GM12891 (cell line): ENCODE measurements at regions not wholly inside any gene's neighbourhood (a gene's known extent, or its start where the extent isn't known, plus 50 kb on each side); places are given as distances from the start of the nearest gene placed in this dataset.

Experiments used
- POLR2A ChIP-seq: IDR thresholded peaks from 2 replicates; pipeline ENCODE4 v1.6.1; 2011; ENCODE audit warnings: low read depth, low read length, control low read depth
- POLR2AphosphoS5 ChIP-seq: IDR thresholded peaks from 2 replicates; pipeline ENCODE4 v1.6.1; 2011; ENCODE audit warnings: low read depth, low read length, control low read depth
- POU2F2 ChIP-seq: IDR thresholded peaks from 2 replicates; pipeline ENCODE4 v1.6.1; 2011; ENCODE audit warnings: low read depth, mild to moderate bottlenecking, control low read depth, low read length, moderate library complexity
- SPI1 ChIP-seq: IDR thresholded peaks from 2 replicates; pipeline ENCODE4 v1.6.1; 2011; ENCODE audit warnings: low read depth, low read length, control low read depth
- TAF1 ChIP-seq: IDR thresholded peaks from 2 replicates; pipeline ENCODE4 v1.6.1; 2011; ENCODE audit warnings: low read depth, low read length, control low read depth

DNA sequence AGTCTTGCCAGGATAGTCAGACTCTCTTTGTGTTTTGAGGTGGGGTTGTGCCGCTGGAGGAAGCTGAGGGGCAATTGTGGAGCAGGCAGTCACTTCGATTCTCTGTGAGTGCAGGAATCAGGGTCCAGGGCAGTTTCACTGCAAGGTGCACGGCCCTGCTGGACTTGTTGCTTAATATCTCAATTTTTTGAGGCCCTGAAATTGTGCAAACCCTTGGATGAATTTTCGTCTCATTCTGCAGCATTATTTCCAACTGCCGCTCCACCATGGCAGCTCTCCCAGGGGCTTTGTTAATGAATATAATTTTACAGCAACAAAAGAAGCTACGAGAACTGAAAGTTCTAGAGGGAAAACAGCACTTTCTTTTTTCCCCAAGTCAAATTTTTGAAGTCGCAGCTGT lies 531.9 kb downstream of the QKI start:
- TF ChIP-seq TAF1 (no peak), POLR2AphosphoS5 (no peak), POLR2A (no peak), SPI1 (no peak), POU2F2 (no peak)
